Erythroblast (primary cell): ENCODE measurements at regions not wholly inside any gene's neighbourhood (a gene's known extent, or its start where the extent isn't known, plus 50 kb on each side); places are given as distances from the start of the nearest gene placed in this dataset.

Experiments used
- GATA1 ChIP-seq: IDR thresholded peaks from 2 replicates; pipeline ENCODE4 v1.6.1; 2011; ENCODE audit warnings: low read depth, mild to moderate bottlenecking, control low read depth, low read length, moderate library complexity
- POLR2A ChIP-seq: IDR thresholded peaks from 2 replicates; pipeline ENCODE4 v1.6.1; 2011; ENCODE audit warnings: mild to moderate bottlenecking, low read length

- TF ChIP-seq POLR2A (no peak), GATA1 (no peak)
Measured at GRCh38 chr16:86167061-86167460, 268.1 kb downstream of the IRF8 start.
